Calu3 (cell line): ENCODE measurements at regions not wholly inside any gene's neighbourhood (a gene's known extent, or its start where the extent isn't known, plus 50 kb on each side); places are given as distances from the start of the nearest gene placed in this dataset.

Experiments
- BruUV-seq: library from RNA; stranded (reverse); fragments of 400-500 nt; replicated peaks from 2 replicates; lab custom pipeline; 2021; lab: Mats Ljungman, UMichigan
- CTCF ChIA-PET: fragments of 300-600 bp; sonication (Branson Sonifier 250); formaldehyde crosslinking; loops from one replicate; lab custom pipeline; 2022; ENCODE audit warnings: antibody characterized with exemption; lab: Charles Lee
- DNase-seq: peaks from one replicate; pipeline ENCODE4 v3.0.0; 2022
- H3K27ac Mint-ChIP-seq: one replicate; pipeline ENCODE4 v1.8.0; 2022; ENCODE audit warnings: mixed read lengths; ENCODE audit not compliant: unreplicated experiment
- H3K27me3 Mint-ChIP-seq: one replicate; pipeline ENCODE4 v1.8.0; 2022; ENCODE audit warnings: mixed read lengths; ENCODE audit not compliant: unreplicated experiment
- H3K36me3 Mint-ChIP-seq: one replicate; pipeline ENCODE4 v1.8.0; 2022; ENCODE audit warnings: mild to moderate bottlenecking, moderate library complexity, mixed read lengths; ENCODE audit not compliant: insufficient read depth, unreplicated experiment
- H3K4me1 Mint-ChIP-seq: one replicate; pipeline ENCODE4 v1.8.0; 2022; ENCODE audit warnings: mild to moderate bottlenecking, low read depth, mixed read lengths; ENCODE audit not compliant: unreplicated experiment
- H3K4me3 Mint-ChIP-seq: one replicate; pipeline ENCODE4 v1.8.0; 2022; ENCODE audit warnings: mild to moderate bottlenecking, low read depth, moderate library complexity, mixed read lengths; ENCODE audit not compliant: unreplicated experiment
- H3K9me3 Mint-ChIP-seq: one replicate; pipeline ENCODE4 v1.8.0; 2022; ENCODE audit warnings: low read depth, mixed read lengths; ENCODE audit not compliant: unreplicated experiment
- intact Hi-C: fragments of 100-400 bp; cut with micrococcal nuclease; formaldehyde crosslinking; loops from one replicate; pipeline ENCODE4 v1.10.0; 2022; ENCODE audit not compliant: unreplicated experiment
- TF ChIP-seq, protein P1 (sequence below): fragments of 200-600 bp; IDR thresholded peaks from one replicate; pipeline ENCODE4 v1.8.0; 2022; ENCODE audit warnings: antibody characterized with exemption; ENCODE audit not compliant: unreplicated experiment

DNA sequence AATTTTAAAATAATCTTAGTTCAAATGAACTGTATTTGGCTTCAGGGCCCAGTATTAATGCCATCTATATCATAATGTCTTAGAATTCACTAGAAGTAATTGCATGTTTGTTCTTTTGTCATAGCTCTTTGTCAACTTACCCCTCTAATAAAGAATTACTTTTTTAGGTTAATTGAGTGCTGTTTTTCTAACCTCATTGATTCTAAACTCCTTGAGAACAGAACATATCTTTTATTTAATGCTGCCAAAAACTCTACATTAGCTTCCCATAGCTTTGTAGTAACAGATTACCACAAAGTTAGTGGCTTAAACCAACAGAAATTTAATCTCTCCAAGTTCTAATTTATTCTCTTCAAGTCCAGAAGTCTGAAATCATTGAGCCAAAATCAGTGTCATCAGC lies 242.4 kb downstream of the LURAP1L start:
- Mint-ChIP-seq H3K9me3 (no peaks in the 10 kb centered on the region), H3K4me1 (no peaks in the 10 kb centered on the region), H3K27ac (no peak overlapping the region), H3K4me3 (no peak overlapping the region), H3K27me3 (peaks cover 48% of the 10 kb centered on the region), H3K36me3 (no peaks in the 10 kb centered on the region)
- CTCF ChIA-PET = no interaction called here
- intact Hi-C loops = no loop called here
- BruUV-seq = no TSS peak
- TF ChIP-seq, protein P1, sequence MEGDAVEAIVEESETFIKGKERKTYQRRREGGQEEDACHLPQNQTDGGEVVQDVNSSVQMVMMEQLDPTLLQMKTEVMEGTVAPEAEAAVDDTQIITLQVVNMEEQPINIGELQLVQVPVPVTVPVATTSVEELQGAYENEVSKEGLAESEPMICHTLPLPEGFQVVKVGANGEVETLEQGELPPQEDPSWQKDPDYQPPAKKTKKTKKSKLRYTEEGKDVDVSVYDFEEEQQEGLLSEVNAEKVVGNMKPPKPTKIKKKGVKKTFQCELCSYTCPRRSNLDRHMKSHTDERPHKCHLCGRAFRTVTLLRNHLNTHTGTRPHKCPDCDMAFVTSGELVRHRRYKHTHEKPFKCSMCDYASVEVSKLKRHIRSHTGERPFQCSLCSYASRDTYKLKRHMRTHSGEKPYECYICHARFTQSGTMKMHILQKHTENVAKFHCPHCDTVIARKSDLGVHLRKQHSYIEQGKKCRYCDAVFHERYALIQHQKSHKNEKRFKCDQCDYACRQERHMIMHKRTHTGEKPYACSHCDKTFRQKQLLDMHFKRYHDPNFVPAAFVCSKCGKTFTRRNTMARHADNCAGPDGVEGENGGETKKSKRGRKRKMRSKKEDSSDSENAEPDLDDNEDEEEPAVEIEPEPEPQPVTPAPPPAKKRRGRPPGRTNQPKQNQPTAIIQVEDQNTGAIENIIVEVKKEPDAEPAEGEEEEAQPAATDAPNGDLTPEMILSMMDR = no peak
- no peak for DNase-seq

DNA sequence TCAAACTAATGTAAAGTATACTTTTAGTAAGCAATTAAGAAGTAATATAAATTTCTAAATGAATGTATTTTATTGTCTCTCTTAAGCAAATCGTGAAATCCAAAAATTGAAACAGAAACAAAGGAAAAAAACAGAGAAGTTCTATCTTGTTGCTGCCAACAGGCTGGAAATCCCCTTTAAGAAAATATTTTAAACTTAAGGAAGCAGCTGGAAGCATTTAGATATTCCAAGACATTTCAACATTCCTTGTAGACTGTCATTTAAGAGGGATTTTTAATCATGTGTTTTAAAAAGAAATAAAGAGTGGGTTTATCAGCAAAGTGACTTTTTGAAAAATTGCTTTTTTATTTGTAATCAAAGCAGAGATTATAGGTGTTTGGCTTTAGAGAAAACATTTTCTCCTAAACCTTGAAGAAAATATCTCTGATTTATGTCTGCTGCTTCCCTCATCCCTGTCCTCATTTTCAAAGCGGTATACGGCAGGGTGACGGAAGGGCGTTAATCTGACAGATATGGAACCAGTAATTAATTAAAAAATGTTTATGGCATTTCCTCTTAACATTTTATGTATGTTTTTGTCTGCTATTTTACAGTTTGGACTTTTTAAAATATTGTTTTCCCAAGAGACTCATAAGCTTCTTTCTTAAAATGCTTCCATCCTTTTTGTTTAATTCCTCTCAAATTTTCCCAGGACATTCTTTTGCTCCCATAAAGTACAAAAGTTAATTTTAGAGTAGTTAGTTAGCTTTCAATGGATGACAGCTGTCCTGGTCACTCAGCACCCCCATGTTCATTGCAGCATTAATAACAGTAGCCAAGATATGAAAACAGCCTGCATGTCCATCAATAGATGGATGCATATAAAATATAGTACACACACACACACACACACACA lies 245.6 kb downstream of the LURAP1L start:
- H3K4me3 Mint-ChIP-seq = no peak overlapping the region
- H3K36me3 Mint-ChIP-seq = no peaks in the 10 kb centered on the region
- no TSS peak for BruUV-seq

DNA sequence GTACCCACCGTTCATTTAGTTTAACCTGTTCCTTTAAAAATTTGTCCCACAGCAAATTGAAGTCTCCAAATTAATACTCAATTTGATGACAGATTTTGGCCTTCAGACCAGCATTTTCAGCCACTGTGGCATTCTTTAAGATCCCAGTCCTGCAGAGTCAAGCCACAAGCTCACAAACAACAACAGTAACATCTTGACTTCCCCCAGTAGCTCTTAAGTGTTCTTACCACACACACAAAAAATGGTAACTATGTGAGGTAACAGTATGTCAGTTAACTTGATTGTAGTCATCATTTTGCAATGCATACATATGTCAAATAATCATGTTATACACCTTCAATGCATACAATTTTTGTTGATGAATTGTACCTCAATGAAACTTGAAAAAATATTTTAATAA lies 247.9 kb downstream of the LURAP1L start:
- H3K36me3 Mint-ChIP-seq = no peaks in the 10 kb centered on the region
- no peaks in the 10 kb centered on the region for H3K9me3 Mint-ChIP-seq
- CTCF ChIA-PET = no interaction called here
- H3K4me1 Mint-ChIP-seq = no peaks in the 10 kb centered on the region
- H3K4me3 Mint-ChIP-seq = no peak overlapping the region
- TF ChIP-seq, protein P1 = no peak
- BruUV-seq = no TSS peak
- no peak for DNase-seq
- intact Hi-C loops = loop anchor here (10.0 kb wide), 2 partner anchors 308 to 392 kb away; no protein-coding TSS in a partner anchor
- H3K27me3 Mint-ChIP-seq = peaks cover 47% of the 10 kb centered on the region
- no peak overlapping the region for H3K27ac Mint-ChIP-seq

More for the DNA sequence above, 245.6 kb downstream of the LURAP1L start:
- Mint-ChIP-seq H3K9me3 (no peaks in the 10 kb centered on the region), H3K27me3 (peaks cover 55% of the 10 kb centered on the region), H3K27ac (no peak overlapping the region), H3K4me1 (no peaks in the 10 kb centered on the region)
- intact Hi-C loops = loop anchor here (10.0 kb wide), 2 partner anchors 306 to 394 kb away; no protein-coding TSS in a partner anchor
- no peak for DNase-seq
- CTCF ChIA-PET = no interaction called here
- TF ChIP-seq, protein P1 = no peak

DNA sequence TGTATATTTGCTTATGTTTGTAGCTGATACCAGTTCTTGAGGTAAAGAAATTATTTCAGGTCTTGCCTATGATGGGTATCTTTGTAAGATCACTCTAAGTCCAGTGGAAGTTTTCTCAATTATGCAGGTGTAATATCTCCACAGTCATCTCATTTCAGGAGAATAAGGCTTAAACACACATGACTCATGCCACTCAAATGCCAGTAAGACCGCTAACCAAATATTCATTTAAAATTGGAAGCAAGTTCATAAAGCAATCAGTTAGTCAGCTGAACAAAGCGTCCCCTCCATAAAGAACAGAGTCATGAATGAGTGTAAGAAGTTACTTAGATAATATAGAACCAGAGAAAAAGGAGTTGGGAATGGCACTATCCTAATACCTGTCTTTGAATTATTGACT lies 248.7 kb downstream of the LURAP1L start:
- Mint-ChIP-seq H3K27me3 (peaks cover 40% of the 10 kb centered on the region), H3K36me3 (no peaks in the 10 kb centered on the region), H3K27ac (no peak overlapping the region), H3K4me1 (no peaks in the 10 kb centered on the region), H3K4me3 (no peak overlapping the region), H3K9me3 (no peaks in the 10 kb centered on the region)
- intact Hi-C loops = loop anchor here (10.0 kb wide), 2 partner anchors 309 to 391 kb away; no protein-coding TSS in a partner anchor
- TF ChIP-seq, protein P1 = no peak
- no TSS peak for BruUV-seq
- DNase-seq = no peak
- CTCF ChIA-PET = no interaction called here
